Prostate gland (tissue), 2 donors: ENCODE measurements at regions not wholly inside any gene's neighbourhood (a gene's known extent, or its start where the extent isn't known, plus 50 kb on each side); places are given as distances from the start of the nearest gene placed in this dataset.

Experiments
- DNase-seq: peaks from one replicate; pipeline ENCODE4 v3.0.0-alpha.2; 2019; ENCODE audit warnings: low spot score
- H3K27ac ChIP-seq, 2 donors: fragments of 200-600 bp; sonication (generic); 2 replicates each; pipeline ENCODE4 v1.5.1; 2017 to 2019
- H3K27me3 ChIP-seq: fragments of 200-600 bp; sonication (generic); replicated peaks from 2 replicates; pipeline ENCODE4 v1.5.1; 2019; ENCODE audit not compliant: insufficient read depth
- H3K36me3 ChIP-seq, 2 donors: fragments of 200-600 bp; sonication (generic); 1 replicate in 1 of 2; 2 replicates in 1 of 2; pipeline versions ENCODE4 v1.5.1 to v1.8.1; 2017 to 2019
- H3K4me1 ChIP-seq: fragments of 200-600 bp; sonication (generic); replicated peaks from 2 replicates; pipeline ENCODE4 v1.5.1; 2019
- H3K4me3 ChIP-seq, 2 donors: fragments of 200-600 bp; sonication (generic); 2 replicates each; pipeline ENCODE4 v1.5.1; 2017 to 2019
- H3K9me3 ChIP-seq: fragments of 200-600 bp; sonication (generic); 2 replicates; pipeline ENCODE4 v1.5.1; 2017
- POLR2A ChIP-seq: fragments of 450-650 bp; IDR thresholded peaks from one replicate; pipeline ENCODE4 v1.6.1; 2016; ENCODE audit warnings: antibody characterized with exemption, mild to moderate bottlenecking
- POLR2AphosphoS5 ChIP-seq: sonication (generic); formaldehyde crosslinking; IDR thresholded peaks from one replicate; pipeline ENCODE4 v1.6.1; 2017; ENCODE audit warnings: antibody characterized with exemption
- WGBS: methylation state at CpG from one replicate; pipeline ENCODE4 v1.1.5; 2018; 5-methylcytosine and 5-hydroxymethylcytosine counted together
- intact Hi-C: fragments of 100-400 bp; cut with DNase I; formaldehyde crosslinking; loops from one replicate; pipeline ENCODE4 v1.14.2; 2022
- TF ChIP-seq, protein P1 (sequence below), 4 experiments: fragments of 200-600 bp in 2 of 4; fragments of 450-650 bp in 2 of 4; sonication (generic) in 2 of 4; IDR thresholded peaks; 1 replicate in 3 of 4; 2 replicates in 1 of 4; pipeline ENCODE4 v1.5.1; 2016 to 2019; ENCODE audit warnings: antibody characterized with exemption in 4 of 4, mild to moderate bottlenecking in 2 of 4, moderate library complexity in 2 of 4

DNA sequence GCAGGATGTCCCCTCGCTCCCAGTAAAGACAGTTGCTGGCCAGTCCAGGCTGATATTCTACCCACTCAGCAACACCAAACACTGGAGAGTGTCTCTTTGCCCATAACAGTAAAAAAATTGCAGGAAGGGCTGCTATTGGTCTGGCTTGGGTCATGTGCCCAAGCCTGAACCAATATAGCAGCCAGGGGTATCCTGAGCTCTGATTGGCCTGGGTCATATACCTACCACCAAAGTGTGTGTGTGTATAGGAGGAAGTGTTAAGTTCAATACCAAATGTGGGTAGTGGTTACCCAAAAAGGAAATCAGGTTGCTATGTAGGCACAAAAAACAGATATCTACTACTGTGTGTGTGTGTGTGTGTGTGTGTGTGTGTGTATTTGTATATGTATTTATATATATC is 373.2 kb downstream of the BCOR start:
- TF ChIP-seq, protein P1, sequence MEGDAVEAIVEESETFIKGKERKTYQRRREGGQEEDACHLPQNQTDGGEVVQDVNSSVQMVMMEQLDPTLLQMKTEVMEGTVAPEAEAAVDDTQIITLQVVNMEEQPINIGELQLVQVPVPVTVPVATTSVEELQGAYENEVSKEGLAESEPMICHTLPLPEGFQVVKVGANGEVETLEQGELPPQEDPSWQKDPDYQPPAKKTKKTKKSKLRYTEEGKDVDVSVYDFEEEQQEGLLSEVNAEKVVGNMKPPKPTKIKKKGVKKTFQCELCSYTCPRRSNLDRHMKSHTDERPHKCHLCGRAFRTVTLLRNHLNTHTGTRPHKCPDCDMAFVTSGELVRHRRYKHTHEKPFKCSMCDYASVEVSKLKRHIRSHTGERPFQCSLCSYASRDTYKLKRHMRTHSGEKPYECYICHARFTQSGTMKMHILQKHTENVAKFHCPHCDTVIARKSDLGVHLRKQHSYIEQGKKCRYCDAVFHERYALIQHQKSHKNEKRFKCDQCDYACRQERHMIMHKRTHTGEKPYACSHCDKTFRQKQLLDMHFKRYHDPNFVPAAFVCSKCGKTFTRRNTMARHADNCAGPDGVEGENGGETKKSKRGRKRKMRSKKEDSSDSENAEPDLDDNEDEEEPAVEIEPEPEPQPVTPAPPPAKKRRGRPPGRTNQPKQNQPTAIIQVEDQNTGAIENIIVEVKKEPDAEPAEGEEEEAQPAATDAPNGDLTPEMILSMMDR (IDR thresholded peaks at IDR 0.05) = no peak
- no peak for TF ChIP-seq POLR2A
- no peak for TF ChIP-seq POLR2AphosphoS5
- Histone ChIP-seq H3K4me1 (no peaks in the 10 kb centered on the region), H3K27me3 (no peaks in the 10 kb centered on the region), H3K9me3 (no peaks in the 10 kb centered on the region), H3K27ac (no peak overlapping the region), H3K4me3 (no peak overlapping the region), H3K36me3 (no peaks in the 10 kb centered on the region)
- DNase-seq = no peak
- 20% methylated on average over 1 of the region's 1 CpG for WGBS
- intact Hi-C loops = no loop called here

GRCh38 chrX:39725114-39725513 is 372.6 kb downstream of the BCOR start:
- intact Hi-C loops = no loop called here
- no peaks in the 10 kb centered on the region for H3K9me3 ChIP-seq
- no peaks in the 10 kb centered on the region for H3K36me3 ChIP-seq
- H3K4me3 ChIP-seq = no peak overlapping the region
- TF ChIP-seq POLR2AphosphoS5 (no peak), POLR2A (no peak)
- TF ChIP-seq, protein P1 (IDR thresholded peaks at IDR 0.05) = no peak
- H3K27ac ChIP-seq = no peak overlapping the region
- no peak for DNase-seq
- H3K4me1 ChIP-seq = no peaks in the 10 kb centered on the region
- WGBS = 82% methylated on average over 4 of the region's 4 CpGs
- no peaks in the 10 kb centered on the region for H3K27me3 ChIP-seq

- no peak overlapping the region for H3K4me3 ChIP-seq
- H3K9me3 ChIP-seq = no peaks in the 10 kb centered on the region
- H3K4me1 ChIP-seq = no peaks in the 10 kb centered on the region
- no peaks in the 10 kb centered on the region for H3K36me3 ChIP-seq
- intact Hi-C loops = no loop called here
- DNase-seq = no peak
- TF ChIP-seq POLR2AphosphoS5 (no peak), POLR2A (no peak)
- TF ChIP-seq, protein P1 (IDR thresholded peaks at IDR 0.05) = no peak
- no peaks in the 10 kb centered on the region for H3K27me3 ChIP-seq
- no peak overlapping the region for H3K27ac ChIP-seq
- WGBS = 71% methylated on average over 13 of the region's 13 CpGs
Measured at GRCh38 chrX:39725928-39726619, 371.7 kb downstream of the BCOR start.

GRCh38 chrX:39726771-39727170 is 371.0 kb downstream of the BCOR start:
- Histone ChIP-seq H3K4me1 (no peaks in the 10 kb centered on the region), H3K27ac (no peak overlapping the region), H3K27me3 (no peaks in the 10 kb centered on the region), H3K9me3 (no peaks in the 10 kb centered on the region), H3K4me3 (no peak overlapping the region), H3K36me3 (no peaks in the 10 kb centered on the region)
- no peak for TF ChIP-seq POLR2A
- TF ChIP-seq, protein P1 (IDR thresholded peaks at IDR 0.05) = no peak
- TF ChIP-seq POLR2AphosphoS5 = no peak
- intact Hi-C loops = no loop called here
- 64% methylated on average over 3 of the region's 3 CpGs for WGBS
- no peak for DNase-seq

GRCh38 chrX:39728025-39728424 is 369.7 kb downstream of the BCOR start:
- Histone ChIP-seq H3K36me3 (no peaks in the 10 kb centered on the region), H3K4me3 (no peak overlapping the region), H3K9me3 (no peaks in the 10 kb centered on the region), H3K27me3 (no peaks in the 10 kb centered on the region), H3K4me1 (no peaks in the 10 kb centered on the region), H3K27ac (no peak overlapping the region)
- DNase-seq = no peak
- WGBS = 6% methylated on average over 3 of the region's 4 CpGs
- intact Hi-C loops = no loop called here
- TF ChIP-seq, protein P1 (IDR thresholded peaks at IDR 0.05) = no peak
- TF ChIP-seq POLR2A (no peak), POLR2AphosphoS5 (peak; percentile 21)
